Endothelial cell of umbilical vein (primary cell): ENCODE measurements at regions not wholly inside any gene's neighbourhood (a gene's known extent, or its start where the extent isn't known, plus 50 kb on each side); places are given as distances from the start of the nearest gene placed in this dataset.

Experiments
- EZH2 ChIP-seq: IDR thresholded peaks from 2 replicates; pipeline ENCODE4 v1.6.1; 2012; ENCODE audit warnings: borderline replicate concordance, low read depth, mild to moderate bottlenecking, moderate library complexity, low read length, inconsistent platforms; ENCODE audit not compliant: severe bottlenecking
- FOS ChIP-seq: IDR thresholded peaks from 2 replicates; pipeline ENCODE4 v1.6.1; 2011; ENCODE audit warnings: mild to moderate bottlenecking, low read length, moderate library complexity, borderline replicate concordance; ENCODE audit not compliant: insufficient read depth
- GATA2 ChIP-seq: IDR thresholded peaks from 2 replicates; pipeline ENCODE4 v1.7.0; 2011; ENCODE audit warnings: low read depth, mild to moderate bottlenecking, moderate library complexity, mixed read lengths, low read length; ENCODE audit not compliant: insufficient read length, insufficient read depth
- JUN ChIP-seq: IDR thresholded peaks from 2 replicates; pipeline ENCODE4 v1.6.1; 2011; ENCODE audit warnings: borderline replicate concordance, low read depth; ENCODE audit not compliant: insufficient read length, insufficient read depth
- MAX ChIP-seq: IDR thresholded peaks from 2 replicates; pipeline ENCODE4 v1.6.1; 2011; ENCODE audit not compliant: insufficient read depth, insufficient read length
- MYC ChIP-seq: IDR thresholded peaks from one replicate; pipeline ENCODE4 v1.6.1; 2011; ENCODE audit warnings: mild to moderate bottlenecking, low read depth, low read length
- POLR2A ChIP-seq: IDR thresholded peaks from 2 replicates; pipeline ENCODE4 v1.6.1; 2012; ENCODE audit warnings: low read depth, mild to moderate bottlenecking, control low read depth, low read length
- POLR2AphosphoS5 ChIP-seq: IDR thresholded peaks from 2 replicates; pipeline ENCODE4 v1.6.1; 2012; ENCODE audit warnings: low read depth, mild to moderate bottlenecking, control low read depth, low read length, moderate library complexity; ENCODE audit not compliant: insufficient read depth
- TF ChIP-seq, protein P1 (sequence below), 2 donors: IDR thresholded peaks; 1 replicate in 1 of 2; 2 replicates in 1 of 2; pipeline ENCODE4 v1.5.1; 2011; ENCODE audit warnings: low read length in 2 of 2, mild to moderate bottlenecking in 2 of 2, moderate library complexity in 2 of 2, control low read depth in 1 of 2, inconsistent platforms in 1 of 2, low read depth in 1 of 2; ENCODE audit not compliant: insufficient read depth in 1 of 2; ENCODE audit errors: extremely low read depth in 1 of 2

DNA sequence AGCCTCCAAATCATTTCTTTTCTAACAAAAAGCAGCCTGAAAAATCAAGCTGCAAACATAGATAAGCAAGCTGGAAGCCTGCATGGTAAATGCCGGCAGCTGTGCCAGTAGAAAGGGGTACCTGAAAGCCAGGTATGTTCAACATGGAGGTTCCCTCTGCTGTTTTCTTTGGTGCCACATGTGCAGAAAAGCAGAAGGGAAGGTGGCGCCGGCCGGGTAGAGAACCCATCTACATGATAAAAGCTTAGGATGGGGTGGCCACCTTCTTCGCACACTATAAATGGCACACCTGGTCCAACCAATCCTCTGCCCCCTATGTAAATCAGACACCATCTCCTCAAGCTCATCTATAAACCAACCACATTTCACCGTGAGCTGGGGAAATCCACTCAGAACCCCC is 268.9 kb upstream of the IRX2 start:
- TF ChIP-seq, protein P1, sequence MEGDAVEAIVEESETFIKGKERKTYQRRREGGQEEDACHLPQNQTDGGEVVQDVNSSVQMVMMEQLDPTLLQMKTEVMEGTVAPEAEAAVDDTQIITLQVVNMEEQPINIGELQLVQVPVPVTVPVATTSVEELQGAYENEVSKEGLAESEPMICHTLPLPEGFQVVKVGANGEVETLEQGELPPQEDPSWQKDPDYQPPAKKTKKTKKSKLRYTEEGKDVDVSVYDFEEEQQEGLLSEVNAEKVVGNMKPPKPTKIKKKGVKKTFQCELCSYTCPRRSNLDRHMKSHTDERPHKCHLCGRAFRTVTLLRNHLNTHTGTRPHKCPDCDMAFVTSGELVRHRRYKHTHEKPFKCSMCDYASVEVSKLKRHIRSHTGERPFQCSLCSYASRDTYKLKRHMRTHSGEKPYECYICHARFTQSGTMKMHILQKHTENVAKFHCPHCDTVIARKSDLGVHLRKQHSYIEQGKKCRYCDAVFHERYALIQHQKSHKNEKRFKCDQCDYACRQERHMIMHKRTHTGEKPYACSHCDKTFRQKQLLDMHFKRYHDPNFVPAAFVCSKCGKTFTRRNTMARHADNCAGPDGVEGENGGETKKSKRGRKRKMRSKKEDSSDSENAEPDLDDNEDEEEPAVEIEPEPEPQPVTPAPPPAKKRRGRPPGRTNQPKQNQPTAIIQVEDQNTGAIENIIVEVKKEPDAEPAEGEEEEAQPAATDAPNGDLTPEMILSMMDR (IDR thresholded peaks at IDR 0.05; ENCODE audit: extremely low read depth in 1 of 2, insufficient read depth in 1 of 2, low read depth in 1 of 2, low read length in 2 of 2): no peak
- TF ChIP-seq POLR2A: no peak
- TF ChIP-seq EZH2: no peak
- TF ChIP-seq POLR2AphosphoS5: no peak
- TF ChIP-seq MAX: no peak
- TF ChIP-seq FOS: no peak
- TF ChIP-seq JUN: no peak
- TF ChIP-seq GATA2: no peak
- TF ChIP-seq MYC: no peak
